ENCODE measurements at regions not wholly inside any gene's neighbourhood (a gene's known extent, or its start where the extent isn't known, plus 50 kb on each side); places are given as distances from the start of the nearest gene placed in this dataset.

DNA sequence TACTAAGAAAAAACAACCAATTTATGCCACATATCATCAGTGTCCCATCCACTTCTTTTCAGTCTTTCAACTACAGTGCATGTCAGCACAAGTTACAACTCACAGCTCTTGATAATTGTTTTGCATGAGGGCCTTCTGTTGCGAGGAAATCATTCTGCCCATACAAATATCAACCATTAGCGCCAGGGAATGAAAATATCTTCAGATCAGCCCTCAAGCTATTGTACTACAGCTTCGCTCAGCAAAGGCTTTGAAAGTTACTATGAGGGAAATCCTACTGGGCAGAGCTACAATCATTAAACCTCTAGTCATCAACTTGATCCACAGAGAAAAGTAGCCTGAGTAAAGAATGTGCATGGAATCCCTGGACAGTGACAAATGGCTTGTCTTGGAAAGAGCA lies 1023.6 kb upstream of the HS3ST1 start:
- DNase-seq, result no peak
- H3K9me3 ChIP-seq (replicated peaks in 1 of 3), result no peaks in the 10 kb centered on the region
- no peaks in the 10 kb centered on the region for H3K36me3 ChIP-seq (replicated peaks in 1 of 2)
- 62 to 85% (median 71%) methylated on average over 3 of the region's 3 CpGs for WGBS, 4 donors
- no peak overlapping the region for H3K27ac ChIP-seq
- intact Hi-C loops (cut with DNase I), result no loop called here
- no peaks in the 10 kb centered on the region for H3K27me3 ChIP-seq
- H3K4me3 ChIP-seq, result no peak overlapping the region
- TF ChIP-seq, protein P1, sequence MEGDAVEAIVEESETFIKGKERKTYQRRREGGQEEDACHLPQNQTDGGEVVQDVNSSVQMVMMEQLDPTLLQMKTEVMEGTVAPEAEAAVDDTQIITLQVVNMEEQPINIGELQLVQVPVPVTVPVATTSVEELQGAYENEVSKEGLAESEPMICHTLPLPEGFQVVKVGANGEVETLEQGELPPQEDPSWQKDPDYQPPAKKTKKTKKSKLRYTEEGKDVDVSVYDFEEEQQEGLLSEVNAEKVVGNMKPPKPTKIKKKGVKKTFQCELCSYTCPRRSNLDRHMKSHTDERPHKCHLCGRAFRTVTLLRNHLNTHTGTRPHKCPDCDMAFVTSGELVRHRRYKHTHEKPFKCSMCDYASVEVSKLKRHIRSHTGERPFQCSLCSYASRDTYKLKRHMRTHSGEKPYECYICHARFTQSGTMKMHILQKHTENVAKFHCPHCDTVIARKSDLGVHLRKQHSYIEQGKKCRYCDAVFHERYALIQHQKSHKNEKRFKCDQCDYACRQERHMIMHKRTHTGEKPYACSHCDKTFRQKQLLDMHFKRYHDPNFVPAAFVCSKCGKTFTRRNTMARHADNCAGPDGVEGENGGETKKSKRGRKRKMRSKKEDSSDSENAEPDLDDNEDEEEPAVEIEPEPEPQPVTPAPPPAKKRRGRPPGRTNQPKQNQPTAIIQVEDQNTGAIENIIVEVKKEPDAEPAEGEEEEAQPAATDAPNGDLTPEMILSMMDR (IDR thresholded peaks at IDR 0.05), result no peak
- TF ChIP-seq POLR2A (IDR thresholded peaks at IDR 0.05), result no peak
- H3K4me1 ChIP-seq (replicated peaks in 1 of 2), result no peaks in the 10 kb centered on the region

DNA sequence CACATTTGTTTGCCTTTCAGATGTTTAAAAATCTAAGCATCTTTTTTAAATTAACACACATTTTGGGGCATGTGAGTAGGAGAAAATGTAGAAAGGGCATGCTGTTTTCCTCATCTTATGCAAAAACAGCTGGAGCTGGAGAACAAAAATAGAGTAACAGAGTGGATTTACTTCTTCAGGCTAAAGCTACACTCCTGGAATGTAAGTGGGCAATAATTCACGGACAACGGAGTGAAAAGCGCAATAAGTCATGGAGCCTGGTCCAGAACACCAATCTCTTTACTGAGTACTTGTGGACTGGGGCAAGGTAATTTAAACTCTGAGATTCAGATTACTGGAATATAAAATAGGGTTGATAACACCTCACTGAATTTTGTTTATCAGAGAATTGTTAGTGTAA lies 1018.8 kb upstream of the HS3ST1 start:
- intact Hi-C loops (cut with DNase I), result no loop called here
- Histone ChIP-seq H3K4me3 (no peak overlapping the region), H3K9me3 (replicated peaks in 1 of 3) (no peaks in the 10 kb centered on the region), H3K27ac (no peak overlapping the region), H3K36me3 (replicated peaks in 1 of 2) (no peaks in the 10 kb centered on the region), H3K27me3 (no peaks in the 10 kb centered on the region), H3K4me1 (replicated peaks in 1 of 2) (no peaks in the 10 kb centered on the region)
- DNase-seq, result no peak
- no peak for TF ChIP-seq POLR2A (IDR thresholded peaks at IDR 0.05)
- WGBS, 4 donors, result 49 to 56% (median 54%) methylated on average over 3 of the region's 3 CpGs

DNA sequence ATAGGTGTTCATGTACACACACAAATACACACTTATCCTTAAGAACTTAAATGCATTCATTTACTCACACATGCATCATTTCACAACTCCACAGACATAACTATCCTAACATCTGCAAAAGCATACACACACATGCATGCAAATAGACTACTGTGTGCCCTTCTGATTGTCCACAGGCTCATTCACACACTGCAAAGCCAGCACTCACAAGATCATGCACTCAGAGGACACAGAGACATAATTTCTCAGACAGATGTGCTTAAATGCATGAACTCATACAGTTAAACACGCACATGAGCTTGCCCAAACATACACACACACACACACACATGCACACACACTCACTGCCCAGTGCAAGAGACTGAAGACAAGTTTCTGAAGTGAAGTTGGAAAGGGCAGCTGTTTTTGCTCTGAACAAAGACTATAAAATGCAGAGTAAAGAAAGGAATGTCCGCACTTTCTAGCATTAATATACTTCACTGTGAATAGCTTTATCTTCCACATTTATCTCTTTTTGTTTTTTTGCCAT lies 1018.0 kb upstream of the HS3ST1 start:
- no peak overlapping the region for H3K27ac ChIP-seq
- TF ChIP-seq POLR2A (IDR thresholded peaks at IDR 0.05), result no peak
- TF ChIP-seq, protein P1 (IDR thresholded peaks at IDR 0.05), result no peak
- intact Hi-C loops (cut with DNase I), result no loop called here

DNA sequence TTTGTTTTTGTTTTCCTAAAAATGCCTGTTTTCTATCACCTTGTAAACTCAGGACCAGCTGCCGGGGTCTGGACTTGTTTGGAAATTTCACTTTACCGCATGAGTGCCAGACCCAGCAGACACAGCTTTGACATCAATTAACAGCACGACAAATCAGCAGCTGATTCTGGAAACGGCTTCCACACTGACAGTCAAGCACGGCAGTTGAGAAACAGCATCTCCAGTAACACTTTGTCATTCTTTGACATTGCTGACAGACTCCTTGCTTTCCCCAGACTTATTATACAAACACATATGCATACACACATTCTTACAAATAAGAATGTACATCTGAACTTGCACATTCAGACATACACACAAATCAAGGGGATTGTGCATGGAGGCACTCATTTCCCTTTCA lies 1017.6 kb upstream of the HS3ST1 start:
- Histone ChIP-seq H3K27ac (no peak overlapping the region), H3K9me3 (replicated peaks in 1 of 3) (no peaks in the 10 kb centered on the region), H3K4me1 (replicated peaks in 1 of 2) (no peaks in the 10 kb centered on the region), H3K36me3 (replicated peaks in 1 of 2) (no peaks in the 10 kb centered on the region), H3K27me3 (no peaks in the 10 kb centered on the region), H3K4me3 (no peak overlapping the region)
- TF ChIP-seq POLR2A (IDR thresholded peaks at IDR 0.05), result no peak
- TF ChIP-seq, protein P1 (IDR thresholded peaks at IDR 0.05), result no peak
- DNase-seq, result no peak
- 34 to 41% (median 35%) methylated on average over 5 of the region's 5 CpGs for WGBS, 4 donors
- intact Hi-C loops (cut with DNase I), result no loop called here

More for the DNA sequence above, 1018.0 kb upstream of the HS3ST1 start:
- WGBS, 4 donors, result 42 to 58% (median 52%) methylated on average over 2 of the region's 2 CpGs
- Histone ChIP-seq H3K9me3 (replicated peaks in 1 of 3) (no peaks in the 10 kb centered on the region), H3K4me1 (replicated peaks in 1 of 2) (no peaks in the 10 kb centered on the region), H3K4me3 (no peak overlapping the region), H3K27me3 (no peaks in the 10 kb centered on the region), H3K36me3 (replicated peaks in 1 of 2) (no peaks in the 10 kb centered on the region)
- no peak for DNase-seq

DNA sequence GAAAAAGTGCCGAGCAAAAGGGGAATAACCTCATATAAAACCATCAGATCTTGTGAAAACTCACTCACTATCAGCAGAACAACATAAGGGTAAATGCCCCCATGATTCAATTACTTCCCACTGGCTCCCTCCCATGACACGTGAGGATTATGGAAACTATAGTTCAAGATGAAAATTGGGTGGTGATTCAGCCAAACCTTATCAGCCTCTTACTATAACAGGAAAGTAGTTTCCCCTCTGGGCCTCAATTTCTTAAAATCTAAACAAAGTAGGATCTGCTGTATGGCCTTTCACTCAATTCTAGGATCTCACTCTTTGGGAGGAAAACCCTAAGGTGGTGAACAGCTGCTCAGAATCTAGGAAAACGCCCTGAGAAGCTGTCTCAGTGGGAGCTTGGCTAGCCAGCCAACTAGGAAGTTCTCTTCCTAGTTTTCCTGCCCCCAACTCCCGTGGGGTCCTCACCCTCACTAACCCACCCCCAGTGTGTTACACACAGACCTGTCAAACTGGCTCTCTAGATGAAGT lies 1017.1 kb upstream of the HS3ST1 start:
- Histone ChIP-seq H3K27me3 (no peaks in the 10 kb centered on the region), H3K9me3 (replicated peaks in 1 of 3) (no peaks in the 10 kb centered on the region), H3K4me3 (no peak overlapping the region), H3K4me1 (replicated peaks in 1 of 2) (no peaks in the 10 kb centered on the region), H3K36me3 (replicated peaks in 1 of 2) (no peaks in the 10 kb centered on the region), H3K27ac (no peak overlapping the region)
- no peak for TF ChIP-seq POLR2A (IDR thresholded peaks at IDR 0.05)
- TF ChIP-seq, protein P1 (IDR thresholded peaks at IDR 0.05), result no peak
- 40 to 63% (median 44%) methylated on average over 4 of the region's 4 CpGs for WGBS, 4 donors
- intact Hi-C loops (cut with DNase I), result no loop called here
- DNase-seq, result no peak
